Muscle of back (tissue), 3 donors: ENCODE measurements at regions not wholly inside any gene's neighbourhood (a gene's known extent, or its start where the extent isn't known, plus 50 kb on each side); places are given as distances from the start of the nearest gene placed in this dataset.

Experiments used
- DNase-seq, 3 donors: peaks; one replicate each; pipeline versions ENCODE4 v3.0.0 to v3.0.0-alpha.2; 2013

- DNase-seq: no peak
Observed at GRCh38 chr7:46515844-46516590, 594.9 kb upstream of the IGFBP3 start.

GRCh38 chr7:46513447-46513848 is 592.4 kb upstream of the IGFBP3 start:
- DNase-seq: no peak

GRCh38 chr7:46512891-46513413 is 591.9 kb upstream of the IGFBP3 start:
- DNase-seq: no peak

GRCh38 chr7:46511442-46512215 is 590.6 kb upstream of the IGFBP3 start:
- no peak for DNase-seq

GRCh38 chr7:46508583-46508982 is 587.5 kb upstream of the IGFBP3 start:
- DNase-seq: no peak

GRCh38 chr7:46507560-46507959 is 586.5 kb upstream of the IGFBP3 start:
- DNase-seq: no peak

GRCh38 chr7:46494441-46494840 is 573.4 kb upstream of the IGFBP3 start:
- no peak for DNase-seq

GRCh38 chr7:46494028-46494427 is 573.0 kb upstream of the IGFBP3 start:
- DNase-seq: no peak

- no peak for DNase-seq
Observed at GRCh38 chr7:46493196-46493595, 572.1 kb upstream of the IGFBP3 start.

GRCh38 chr7:46492466-46492865 is 571.4 kb upstream of the IGFBP3 start:
- no peak for DNase-seq

GRCh38 chr7:46490406-46490805 is 569.3 kb upstream of the IGFBP3 start:
- DNase-seq: no peak

- peak in 1 of 3 donors; percentile 31 for DNase-seq
Observed at GRCh38 chr7:46489106-46489505, 568.0 kb upstream of the IGFBP3 start.

GRCh38 chr7:46488607-46489006 is 567.5 kb upstream of the IGFBP3 start:
- peak in 1 of 3 donors; percentile 25 for DNase-seq

GRCh38 chr7:46486256-46487206 is 565.5 kb upstream of the IGFBP3 start:
- DNase-seq: peak in 1 of 3 donors; percentile 54

GRCh38 chr7:46485481-46486065 is 564.5 kb upstream of the IGFBP3 start:
- no peak for DNase-seq

GRCh38 chr7:46484906-46485305 is 563.8 kb upstream of the IGFBP3 start:
- no peak for DNase-seq

GRCh38 chr7:46480619-46481018 is 559.5 kb upstream of the IGFBP3 start:
- DNase-seq: no peak

- DNase-seq: no peak
Observed at GRCh38 chr7:46479680-46480079, 558.6 kb upstream of the IGFBP3 start.

- DNase-seq: no peak
Observed at GRCh38 chr7:46478046-46478445, 557.0 kb upstream of the IGFBP3 start.

GRCh38 chr7:46468753-46469356 is 547.8 kb upstream of the IGFBP3 start:
- DNase-seq: peak in 1 of 3 donors; percentile 23

GRCh38 chr7:46463170-46463569 is 542.1 kb upstream of the IGFBP3 start:
- no peak for DNase-seq
